ENCODE measurements at regions not wholly inside any gene's neighbourhood (a gene's known extent, or its start where the extent isn't known, plus 50 kb on each side); places are given as distances from the start of the nearest gene placed in this dataset.

DNA sequence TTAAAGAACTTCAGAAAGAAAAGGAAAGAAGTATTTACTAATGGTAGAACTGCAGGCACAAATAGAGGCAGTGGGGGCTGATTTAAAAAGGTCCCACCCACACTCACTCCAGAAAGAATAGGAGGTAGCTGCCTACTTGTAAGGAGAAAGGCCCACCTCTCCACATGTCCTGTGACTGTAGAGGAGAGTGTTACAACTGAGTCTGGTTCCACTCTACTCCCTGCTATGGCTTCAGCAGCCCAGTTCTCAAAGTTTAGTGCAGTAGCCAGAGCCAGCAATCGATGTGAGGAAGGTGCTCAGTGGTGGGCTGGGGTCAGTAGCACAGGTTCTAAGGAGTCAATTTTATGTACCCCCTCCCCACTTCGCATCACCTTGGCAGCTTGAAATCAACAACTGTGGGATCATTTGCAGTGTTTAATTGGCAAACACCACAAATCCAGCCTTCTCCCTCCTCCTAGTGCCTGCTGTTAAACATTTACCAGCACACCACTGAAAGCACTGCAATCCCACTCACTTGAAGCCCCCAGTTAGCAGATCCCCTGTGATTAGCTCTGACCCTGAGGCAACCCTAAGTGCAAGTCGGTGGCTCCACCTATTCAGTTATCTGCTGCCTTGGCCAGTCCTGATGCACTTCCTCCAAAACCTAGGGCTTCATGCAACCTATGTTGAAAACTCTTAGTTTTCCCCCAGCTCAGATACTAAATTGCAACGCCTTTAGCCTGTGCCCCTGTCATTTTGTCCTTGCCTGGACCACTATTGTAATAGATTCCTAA lies 146.6 kb downstream of the BBOX1 start:
- TF ChIP-seq, protein P1, sequence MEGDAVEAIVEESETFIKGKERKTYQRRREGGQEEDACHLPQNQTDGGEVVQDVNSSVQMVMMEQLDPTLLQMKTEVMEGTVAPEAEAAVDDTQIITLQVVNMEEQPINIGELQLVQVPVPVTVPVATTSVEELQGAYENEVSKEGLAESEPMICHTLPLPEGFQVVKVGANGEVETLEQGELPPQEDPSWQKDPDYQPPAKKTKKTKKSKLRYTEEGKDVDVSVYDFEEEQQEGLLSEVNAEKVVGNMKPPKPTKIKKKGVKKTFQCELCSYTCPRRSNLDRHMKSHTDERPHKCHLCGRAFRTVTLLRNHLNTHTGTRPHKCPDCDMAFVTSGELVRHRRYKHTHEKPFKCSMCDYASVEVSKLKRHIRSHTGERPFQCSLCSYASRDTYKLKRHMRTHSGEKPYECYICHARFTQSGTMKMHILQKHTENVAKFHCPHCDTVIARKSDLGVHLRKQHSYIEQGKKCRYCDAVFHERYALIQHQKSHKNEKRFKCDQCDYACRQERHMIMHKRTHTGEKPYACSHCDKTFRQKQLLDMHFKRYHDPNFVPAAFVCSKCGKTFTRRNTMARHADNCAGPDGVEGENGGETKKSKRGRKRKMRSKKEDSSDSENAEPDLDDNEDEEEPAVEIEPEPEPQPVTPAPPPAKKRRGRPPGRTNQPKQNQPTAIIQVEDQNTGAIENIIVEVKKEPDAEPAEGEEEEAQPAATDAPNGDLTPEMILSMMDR (IDR thresholded peaks at IDR 0.05) = no peak
- no peak for TF ChIP-seq POLR2A (IDR thresholded peaks at IDR 0.05)
